ENCODE measurements at regions not wholly inside any gene's neighbourhood (a gene's known extent, or its start where the extent isn't known, plus 50 kb on each side); places are given as distances from the start of the nearest gene placed in this dataset.

DNA sequence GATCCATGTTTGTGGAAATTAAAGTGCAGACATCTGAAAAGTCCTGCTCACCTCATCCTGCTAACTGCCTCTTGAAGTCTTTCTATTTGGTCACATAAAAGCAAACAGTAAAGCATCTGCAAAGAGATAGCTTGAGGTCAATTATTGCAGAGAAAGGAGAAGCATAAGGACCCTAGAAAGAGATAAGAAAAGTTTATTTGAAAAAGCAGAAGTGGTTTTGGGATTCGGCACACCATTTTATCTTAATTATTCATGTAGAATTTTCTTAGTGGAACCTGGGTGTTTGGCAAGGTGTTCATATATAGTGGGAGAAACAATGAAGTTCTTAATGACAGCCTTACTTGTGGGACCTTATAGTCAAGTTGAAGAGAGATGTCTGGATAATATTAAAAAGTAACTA lies 280.8 kb downstream of the CENPW start:
- H2BK12ac ChIP-seq (ENCODE audit: insufficient read length, low read depth, low read length) = no peak overlapping the region
- Mint-ChIP-seq H3K27me3 (ENCODE audit: low read depth) (no peaks in the 10 kb centered on the region), H3K36me3 (ENCODE audit: insufficient read depth in 1 of 3, low read depth in 3 of 3) (no peaks in the 10 kb centered on the region), H3K9me3 (no peaks in the 10 kb centered on the region), H3K4me3 (no peak overlapping the region), H3K27ac (no peak overlapping the region), H3K4me1 (no peaks in the 10 kb centered on the region)
- H3K14ac ChIP-seq (ENCODE audit: insufficient read depth, low read length) = no peak overlapping the region
- H3K56ac ChIP-seq (ENCODE audit: insufficient read length, low read depth, low read length) = no peak overlapping the region
- no peaks in the 10 kb centered on the region for H3K27me3 ChIP-seq (ENCODE audit: insufficient read depth, low read length)
- TF ChIP-seq, protein P1, sequence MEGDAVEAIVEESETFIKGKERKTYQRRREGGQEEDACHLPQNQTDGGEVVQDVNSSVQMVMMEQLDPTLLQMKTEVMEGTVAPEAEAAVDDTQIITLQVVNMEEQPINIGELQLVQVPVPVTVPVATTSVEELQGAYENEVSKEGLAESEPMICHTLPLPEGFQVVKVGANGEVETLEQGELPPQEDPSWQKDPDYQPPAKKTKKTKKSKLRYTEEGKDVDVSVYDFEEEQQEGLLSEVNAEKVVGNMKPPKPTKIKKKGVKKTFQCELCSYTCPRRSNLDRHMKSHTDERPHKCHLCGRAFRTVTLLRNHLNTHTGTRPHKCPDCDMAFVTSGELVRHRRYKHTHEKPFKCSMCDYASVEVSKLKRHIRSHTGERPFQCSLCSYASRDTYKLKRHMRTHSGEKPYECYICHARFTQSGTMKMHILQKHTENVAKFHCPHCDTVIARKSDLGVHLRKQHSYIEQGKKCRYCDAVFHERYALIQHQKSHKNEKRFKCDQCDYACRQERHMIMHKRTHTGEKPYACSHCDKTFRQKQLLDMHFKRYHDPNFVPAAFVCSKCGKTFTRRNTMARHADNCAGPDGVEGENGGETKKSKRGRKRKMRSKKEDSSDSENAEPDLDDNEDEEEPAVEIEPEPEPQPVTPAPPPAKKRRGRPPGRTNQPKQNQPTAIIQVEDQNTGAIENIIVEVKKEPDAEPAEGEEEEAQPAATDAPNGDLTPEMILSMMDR (conservative IDR thresholded peaks at IDR 0.05) = no peak
- WGBS (ENCODE audit: extremely low coverage, insufficient read length, low lambda C conversion rate) = no CpG with 5 or more reads among the region's 1 CpG
- no peak overlapping the region for H3K18ac ChIP-seq (ENCODE audit: insufficient read length, low read depth, low read length)
- no peaks in the 10 kb centered on the region for H3K9me3 ChIP-seq (ENCODE audit: control insufficient read depth, low read depth, low read length)
- H4K5ac ChIP-seq (ENCODE audit: insufficient read length, low read depth, low read length) = no peak overlapping the region
- no peak overlapping the region for H2BK15ac ChIP-seq (ENCODE audit: low read depth, low read length)
- H4K91ac ChIP-seq (ENCODE audit: insufficient read length, low read depth, low read length) = no peak overlapping the region
- no peak overlapping the region for H3K9ac ChIP-seq (ENCODE audit: extremely low read depth, insufficient read length, low read length)
- H3T11ph ChIP-seq (ENCODE audit: low read length) = no peak overlapping the region
- no peak overlapping the region for H2AK5ac ChIP-seq (ENCODE audit: insufficient read length, low read length)
- no peak overlapping the region for H2BK5ac ChIP-seq (ENCODE audit: insufficient read length, low read length)
- H2BK20ac ChIP-seq (ENCODE audit: low read depth, low read length, poor library complexity, severe bottlenecking) = no peak overlapping the region
- no peak overlapping the region for H2BK120ac ChIP-seq (ENCODE audit: low read depth, low read length, poor library complexity, severe bottlenecking)
- no peak overlapping the region for H3K23ac ChIP-seq (ENCODE audit: insufficient read length, low read depth, low read length)
- no peaks in the 10 kb centered on the region for H3K23me2 ChIP-seq (ENCODE audit: insufficient read length, low read depth, low read length, poor library complexity, severe bottlenecking)
- no peaks in the 10 kb centered on the region for H4K20me1 ChIP-seq (ENCODE audit: control insufficient read depth, insufficient read depth, insufficient read length)
- H3K79me2 ChIP-seq (ENCODE audit: insufficient read depth, low read length) = no peaks in the 10 kb centered on the region
- no peaks in the 10 kb centered on the region for H3K4me1 ChIP-seq (ENCODE audit: insufficient read depth, low read length)
- no peak overlapping the region for H4K8ac ChIP-seq (replicated peaks; ENCODE audit: insufficient read length, low read depth, low read length)
- H3K4ac ChIP-seq (ENCODE audit: low read depth, low read length) = no peak overlapping the region
- H3K4me2 ChIP-seq (ENCODE audit: insufficient read depth, insufficient read length, low read length) = no peak overlapping the region
- DNase-seq = no peak
- H3K27ac ChIP-seq (ENCODE audit: insufficient read length, low read depth, low read length) = no peak overlapping the region
- no peaks in the 10 kb centered on the region for H3K79me1 ChIP-seq (ENCODE audit: insufficient read depth, low read depth, low read length, poor library complexity, severe bottlenecking)
- no peak overlapping the region for H2AFZ ChIP-seq (ENCODE audit: low read length)

Measured in H9 (cell line).